Activated T-cell treated with anti-CD3 and anti-CD28 coated beads, Interleukin-2, amount 50 U/mL, for 72 hours (primary cell): ENCODE measurements at regions not wholly inside any gene's neighbourhood (a gene's known extent, or its start where the extent isn't known, plus 50 kb on each side); places are given as distances from the start of the nearest gene placed in this dataset.
A peak's percentile ranks its signal among the peaks of the same experiment; 100 is the strongest.
"Not testable (repeated sequence)": the region's sequence is repeated elsewhere in the genome, so short reads cannot be mapped to it uniquely, and the experiment has no call there.

Experiments
- ATAC-seq, 2 donors: fragments of 150-1000 bp; cut with Tn5 transposase; replicated peaks in 1 of 2; 2 replicates each; pipeline ENCODE4 v1.10.0; 2021; ENCODE audit warnings: moderate library complexity in 2 of 2, mild to moderate bottlenecking in 1 of 2
- DNase-seq, 2 donors: peaks; one replicate each; pipeline ENCODE4 v3.0.0; 2021 to 2022; ENCODE audit warnings: mixed read lengths in 1 of 2
- H3K27ac Mint-ChIP-seq: one replicate; pipeline ENCODE4 v1.8.0; 2022; ENCODE audit warnings: mild to moderate bottlenecking, moderate library complexity, mixed read lengths
- H3K27me3 Mint-ChIP-seq: one replicate; pipeline ENCODE4 v1.8.0; 2022; ENCODE audit warnings: low read depth, mixed read lengths
- H3K36me3 Mint-ChIP-seq, 2 donors: one replicate each; pipeline ENCODE4 v1.8.0; 2022; ENCODE audit warnings: mixed read lengths in 2 of 2, mild to moderate bottlenecking in 1 of 2; ENCODE audit not compliant: insufficient read depth in 2 of 2
- H3K4me1 Mint-ChIP-seq: one replicate; pipeline ENCODE4 v1.8.0; 2022; ENCODE audit warnings: low read depth, mixed read lengths
- H3K4me3 Mint-ChIP-seq, 2 donors: one replicate each; pipeline ENCODE4 v1.8.0; 2022; ENCODE audit warnings: mild to moderate bottlenecking in 2 of 2, mixed read lengths in 2 of 2, moderate library complexity in 2 of 2
- H3K9me3 Mint-ChIP-seq, 2 donors: one replicate each; pipeline ENCODE4 v1.8.0; 2022; ENCODE audit warnings: mixed read lengths in 2 of 2

GRCh38 chr4:114423582-114423981 lies 175.0 kb upstream of the UGT8 start:
- Mint-ChIP-seq H3K9me3 (peaks cover 1 to 2% of the 10 kb centered on the region in 2 donors), H3K4me3 (no peak overlapping the region), H3K27me3 (no peaks in the 10 kb centered on the region), H3K27ac (no peak overlapping the region), H3K4me1 (no peaks in the 10 kb centered on the region), H3K36me3 (no peaks in the 10 kb centered on the region)
- DNase-seq (no peak), ATAC-seq (peak; percentile 62 to 76)

- Mint-ChIP-seq H3K4me3 (no peak overlapping the region), H3K27me3 (peaks cover 8% of the 10 kb centered on the region), H3K27ac (no peak overlapping the region), H3K9me3 (peaks cover 1 to 6% of the 10 kb centered on the region in 2 donors), H3K36me3 (peaks cover 0 to 2% of the 10 kb centered on the region in 2 donors), H3K4me1 (no peaks in the 10 kb centered on the region)
- DNase-seq: no peak
- no peak for ATAC-seq
These were observed 163.5 kb upstream of the UGT8 start for GRCh38 chr4:114435116-114435515.

GRCh38 chr4:114442856-114443255 lies 155.8 kb upstream of the UGT8 start:
- H3K4me1 Mint-ChIP-seq: no peaks in the 10 kb centered on the region
- no peak for DNase-seq
- H3K9me3 Mint-ChIP-seq: no peaks in the 10 kb centered on the region
- H3K4me3 Mint-ChIP-seq: no peak overlapping the region
- no peak for ATAC-seq
- peaks cover 5% of the 10 kb centered on the region for H3K27me3 Mint-ChIP-seq
- H3K36me3 Mint-ChIP-seq: no peaks in the 10 kb centered on the region
- no peak overlapping the region for H3K27ac Mint-ChIP-seq

- Mint-ChIP-seq H3K9me3 (no peaks in the 10 kb centered on the region), H3K4me3 (no peak overlapping the region), H3K27me3 (peaks cover 5% of the 10 kb centered on the region), H3K4me1 (no peaks in the 10 kb centered on the region), H3K36me3 (no peaks in the 10 kb centered on the region), H3K27ac (no peak overlapping the region)
- DNase-seq (no peak), ATAC-seq (no peak)
These were observed 154.4 kb upstream of the UGT8 start for GRCh38 chr4:114444211-114444610.

GRCh38 chr4:114447963-114448516 lies 150.6 kb upstream of the UGT8 start:
- H3K36me3 Mint-ChIP-seq, H3K4me1 Mint-ChIP-seq, H3K9me3 Mint-ChIP-seq, DNase-seq, H3K4me3 Mint-ChIP-seq, H3K27me3 Mint-ChIP-seq, ATAC-seq, H3K27ac Mint-ChIP-seq: not testable (repeated sequence)

- H3K36me3 Mint-ChIP-seq: no peaks in the 10 kb centered on the region
- ATAC-seq (no peak), DNase-seq (no peak)
- no peak overlapping the region for H3K27ac Mint-ChIP-seq
- H3K4me3 Mint-ChIP-seq: no peak overlapping the region
- H3K27me3 Mint-ChIP-seq: no peaks in the 10 kb centered on the region
- H3K4me1 Mint-ChIP-seq: no peaks in the 10 kb centered on the region
- H3K9me3 Mint-ChIP-seq: no peaks in the 10 kb centered on the region
These were observed 139.9 kb upstream of the UGT8 start for GRCh38 chr4:114458728-114459127.

GRCh38 chr4:114464726-114465272 lies 133.8 kb upstream of the UGT8 start:
- Mint-ChIP-seq H3K36me3 (no peaks in the 10 kb centered on the region), H3K4me1 (no peaks in the 10 kb centered on the region), H3K9me3 (no peaks in the 10 kb centered on the region), H3K4me3 (no peak overlapping the region), H3K27me3 (no peaks in the 10 kb centered on the region), H3K27ac (no peak overlapping the region)
- DNase-seq (no peak), ATAC-seq (no peak)

GRCh38 chr4:114465766-114466165 lies 132.8 kb upstream of the UGT8 start:
- no peak for DNase-seq
- Mint-ChIP-seq H3K9me3 (no peaks in the 10 kb centered on the region), H3K4me3 (no peak overlapping the region), H3K4me1 (no peaks in the 10 kb centered on the region), H3K36me3 (no peaks in the 10 kb centered on the region), H3K27me3 (no peaks in the 10 kb centered on the region), H3K27ac (no peak overlapping the region)
- ATAC-seq: no peak

- Mint-ChIP-seq H3K4me1 (no peaks in the 10 kb centered on the region), H3K4me3 (no peak overlapping the region), H3K27ac (no peak overlapping the region), H3K9me3 (no peaks in the 10 kb centered on the region), H3K36me3 (no peaks in the 10 kb centered on the region), H3K27me3 (no peaks in the 10 kb centered on the region)
- ATAC-seq: no peak
- DNase-seq: no peak
These were observed 132.3 kb upstream of the UGT8 start for GRCh38 chr4:114466299-114466698.

GRCh38 chr4:114472269-114473032 lies 126.2 kb upstream of the UGT8 start:
- ATAC-seq (no peak), DNase-seq (no peak)
- Mint-ChIP-seq H3K36me3 (no peaks in the 10 kb centered on the region), H3K27ac (no peak overlapping the region), H3K27me3 (no peaks in the 10 kb centered on the region), H3K4me1 (no peaks in the 10 kb centered on the region), H3K9me3 (no peaks in the 10 kb centered on the region), H3K4me3 (no peak overlapping the region)

GRCh38 chr4:114474188-114474800 lies 124.3 kb upstream of the UGT8 start:
- no peaks in the 10 kb centered on the region for H3K9me3 Mint-ChIP-seq
- H3K4me1 Mint-ChIP-seq: no peaks in the 10 kb centered on the region
- ATAC-seq (no peak), DNase-seq (no peak)
- H3K36me3 Mint-ChIP-seq: no peaks in the 10 kb centered on the region
- H3K27ac Mint-ChIP-seq: no peak overlapping the region
- H3K27me3 Mint-ChIP-seq: no peaks in the 10 kb centered on the region
- no peak overlapping the region for H3K4me3 Mint-ChIP-seq

GRCh38 chr4:114476310-114476709 lies 122.3 kb upstream of the UGT8 start:
- no peaks in the 10 kb centered on the region for H3K4me1 Mint-ChIP-seq

GRCh38 chr4:114479595-114479994 lies 119.0 kb upstream of the UGT8 start:
- no peak overlapping the region for H3K4me3 Mint-ChIP-seq
- DNase-seq: no peak

More at GRCh38 chr4:114476310-114476709, 122.3 kb upstream of the UGT8 start:
- no peaks in the 10 kb centered on the region for H3K9me3 Mint-ChIP-seq
- peaks cover 6% of the 10 kb centered on the region for H3K27me3 Mint-ChIP-seq
- H3K4me3 Mint-ChIP-seq: no peak overlapping the region
- ATAC-seq: no peak
- no peak overlapping the region for H3K27ac Mint-ChIP-seq
- H3K36me3 Mint-ChIP-seq: no peaks in the 10 kb centered on the region
- no peak for DNase-seq

More at GRCh38 chr4:114479595-114479994, 119.0 kb upstream of the UGT8 start:
- H3K27ac Mint-ChIP-seq: no peak overlapping the region
- no peaks in the 10 kb centered on the region for H3K4me1 Mint-ChIP-seq
- H3K36me3 Mint-ChIP-seq: no peaks in the 10 kb centered on the region
- H3K9me3 Mint-ChIP-seq: no peaks in the 10 kb centered on the region
- peaks cover 6% of the 10 kb centered on the region for H3K27me3 Mint-ChIP-seq
- no peak for ATAC-seq
